ENCODE measurements at regions not wholly inside any gene's neighbourhood (a gene's known extent, or its start where the extent isn't known, plus 50 kb on each side); places are given as distances from the start of the nearest gene placed in this dataset.

DNA sequence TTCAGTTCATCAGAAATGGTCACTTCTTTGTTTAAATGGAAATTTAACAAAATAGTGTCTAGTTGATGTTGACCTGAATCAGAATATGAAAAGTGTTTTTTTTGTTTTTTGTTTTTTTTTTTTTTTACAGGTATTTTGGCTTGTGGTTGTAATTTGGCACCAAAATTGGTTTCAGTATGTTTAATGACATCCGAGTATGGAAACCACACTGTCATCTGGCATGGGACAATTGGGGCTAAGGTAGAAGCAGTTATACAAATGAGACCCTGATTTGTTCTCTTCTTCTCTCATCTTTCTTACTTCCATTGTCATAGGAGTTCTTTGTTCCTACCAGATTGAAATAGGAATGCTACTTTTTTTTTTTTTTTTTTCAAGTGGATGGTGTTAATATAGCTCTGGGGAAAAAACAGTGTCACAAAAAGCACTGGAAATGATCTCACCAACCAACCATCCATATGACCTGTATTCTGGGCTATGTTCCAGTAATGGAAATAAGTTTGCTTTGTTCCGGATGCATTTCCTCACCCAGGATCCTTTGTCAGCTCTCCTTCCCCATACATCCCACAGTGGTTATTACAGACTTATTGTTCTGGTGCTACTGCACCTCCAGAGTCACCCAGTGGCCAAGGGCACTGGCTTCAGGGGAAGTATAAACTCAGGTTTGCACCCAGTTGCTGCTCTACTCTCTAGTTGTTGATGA lies 95.8 kb downstream of the ATXN3L start:
- H3K27ac ChIP-seq = no peak overlapping the region
- TF ChIP-seq, protein P1, sequence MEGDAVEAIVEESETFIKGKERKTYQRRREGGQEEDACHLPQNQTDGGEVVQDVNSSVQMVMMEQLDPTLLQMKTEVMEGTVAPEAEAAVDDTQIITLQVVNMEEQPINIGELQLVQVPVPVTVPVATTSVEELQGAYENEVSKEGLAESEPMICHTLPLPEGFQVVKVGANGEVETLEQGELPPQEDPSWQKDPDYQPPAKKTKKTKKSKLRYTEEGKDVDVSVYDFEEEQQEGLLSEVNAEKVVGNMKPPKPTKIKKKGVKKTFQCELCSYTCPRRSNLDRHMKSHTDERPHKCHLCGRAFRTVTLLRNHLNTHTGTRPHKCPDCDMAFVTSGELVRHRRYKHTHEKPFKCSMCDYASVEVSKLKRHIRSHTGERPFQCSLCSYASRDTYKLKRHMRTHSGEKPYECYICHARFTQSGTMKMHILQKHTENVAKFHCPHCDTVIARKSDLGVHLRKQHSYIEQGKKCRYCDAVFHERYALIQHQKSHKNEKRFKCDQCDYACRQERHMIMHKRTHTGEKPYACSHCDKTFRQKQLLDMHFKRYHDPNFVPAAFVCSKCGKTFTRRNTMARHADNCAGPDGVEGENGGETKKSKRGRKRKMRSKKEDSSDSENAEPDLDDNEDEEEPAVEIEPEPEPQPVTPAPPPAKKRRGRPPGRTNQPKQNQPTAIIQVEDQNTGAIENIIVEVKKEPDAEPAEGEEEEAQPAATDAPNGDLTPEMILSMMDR (IDR thresholded peaks at IDR 0.05) = no peak
- no peak for DNase-seq (ENCODE audit: low spot score)
- no peak overlapping the region for H3K4me3 ChIP-seq

DNA sequence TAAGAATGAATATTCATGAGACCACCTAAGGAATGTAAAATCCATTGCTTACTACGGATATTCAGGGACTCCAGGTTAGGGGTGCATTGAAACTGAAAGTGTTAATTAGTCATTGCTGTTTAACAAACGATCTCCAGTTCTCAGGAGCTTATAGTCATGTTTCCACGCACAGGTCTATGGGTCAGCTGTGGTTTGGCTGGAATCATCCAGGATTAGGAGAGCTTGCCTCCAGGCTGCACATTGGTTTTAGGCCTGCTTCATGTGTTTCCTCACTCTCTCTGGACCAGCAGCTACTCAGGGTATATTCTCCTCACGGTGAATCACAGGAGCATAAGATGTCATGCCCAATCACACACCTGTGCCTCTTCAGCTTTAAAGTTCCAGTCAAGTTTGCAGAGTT lies 98.9 kb downstream of the ATXN3L start:
- Histone ChIP-seq H3K27ac (no peak overlapping the region), H3K4me3 (no peak overlapping the region)
- no peak for DNase-seq (ENCODE audit: low spot score)
- TF ChIP-seq, protein P1 (IDR thresholded peaks at IDR 0.05) = no peak

DNA sequence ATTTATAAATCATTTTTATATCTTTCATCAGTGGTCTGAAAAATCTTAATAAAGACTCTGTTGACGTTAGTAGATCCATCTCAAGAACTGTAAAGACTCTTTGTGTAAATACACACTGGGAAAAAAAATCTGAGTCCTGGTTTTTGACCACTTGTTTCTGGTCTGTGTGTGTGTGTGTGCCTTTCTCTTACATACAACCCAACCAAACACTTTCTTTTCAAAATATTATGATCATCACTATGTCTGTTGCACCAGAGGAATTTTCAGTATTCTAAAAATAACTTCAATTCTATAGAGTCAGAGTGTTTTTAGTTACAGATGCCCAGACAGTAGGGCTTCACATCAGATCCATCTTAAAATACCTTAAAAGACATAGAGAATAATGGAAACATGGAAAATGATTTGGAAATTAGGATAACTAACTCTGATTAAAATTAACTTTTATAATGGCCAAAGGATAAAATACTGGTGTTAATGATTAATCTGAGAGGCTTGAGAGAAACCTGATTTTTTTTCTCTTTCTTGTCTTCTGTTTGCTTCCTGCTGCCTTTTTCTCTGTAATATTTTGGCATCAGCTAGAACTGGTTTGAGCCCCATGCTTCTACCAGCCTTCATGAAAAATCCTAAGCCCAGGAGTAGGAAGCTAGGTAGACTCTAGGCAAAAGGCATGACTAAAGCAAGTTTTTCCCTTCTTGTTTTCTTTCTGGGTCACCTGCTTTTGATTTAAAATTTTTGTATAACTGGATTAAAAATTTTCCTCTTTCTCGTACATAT lies 99.7 kb downstream of the ATXN3L start:
- DNase-seq (ENCODE audit: low spot score) = no peak
- no peak overlapping the region for H3K27ac ChIP-seq
- TF ChIP-seq, protein P1 (IDR thresholded peaks at IDR 0.05) = no peak
- H3K4me3 ChIP-seq = no peak overlapping the region

DNA sequence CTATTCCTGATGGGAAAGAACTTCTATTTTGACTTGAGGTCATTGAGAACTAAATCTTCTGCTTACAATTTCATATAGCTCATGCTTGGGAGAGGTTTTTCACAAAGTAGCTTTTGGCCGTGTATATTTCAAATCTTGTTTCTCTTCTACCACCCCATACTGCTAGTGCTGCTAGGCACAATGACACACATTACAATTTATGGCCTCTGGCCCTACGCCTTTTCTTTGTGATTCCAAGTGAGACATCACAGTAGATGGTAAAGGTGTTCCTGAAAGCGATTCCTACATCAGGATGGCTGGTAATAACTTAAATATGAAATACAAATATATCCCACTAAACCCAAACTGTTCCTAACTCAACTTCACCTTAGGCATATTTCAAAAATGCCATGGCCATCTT lies 101.1 kb downstream of the ATXN3L start:
- TF ChIP-seq, protein P1 (IDR thresholded peaks at IDR 0.05) = no peak
- DNase-seq (ENCODE audit: low spot score) = no peak
- H3K27ac ChIP-seq = no peak overlapping the region
- H3K4me3 ChIP-seq = no peak overlapping the region

DNA sequence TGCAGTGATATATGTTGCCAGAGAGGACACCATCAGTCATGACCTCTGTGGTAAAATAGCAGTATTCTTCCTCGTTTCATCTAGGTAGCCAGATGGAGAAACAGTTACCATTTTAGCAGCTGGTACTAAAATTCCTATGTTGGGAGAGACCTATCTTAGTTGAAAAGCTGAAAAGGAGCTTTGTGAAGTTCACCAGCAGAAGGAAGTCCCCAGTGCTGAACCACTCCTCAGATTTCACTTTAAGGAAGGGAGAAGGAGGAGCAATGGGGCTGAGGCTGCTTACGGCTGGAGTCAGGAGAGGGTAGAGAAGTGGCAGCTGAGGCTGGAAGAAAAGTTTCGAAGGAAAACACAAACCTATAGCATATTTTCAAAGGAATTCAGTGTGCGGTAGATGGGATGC lies 103.7 kb downstream of the ATXN3L start:
- TF ChIP-seq, protein P1 (IDR thresholded peaks at IDR 0.05) = no peak
- Histone ChIP-seq H3K4me3 (no peak overlapping the region), H3K27ac (peak overlapping the region in 1 of 2 donors; percentile 39)
- no peak for DNase-seq (ENCODE audit: low spot score)

DNA sequence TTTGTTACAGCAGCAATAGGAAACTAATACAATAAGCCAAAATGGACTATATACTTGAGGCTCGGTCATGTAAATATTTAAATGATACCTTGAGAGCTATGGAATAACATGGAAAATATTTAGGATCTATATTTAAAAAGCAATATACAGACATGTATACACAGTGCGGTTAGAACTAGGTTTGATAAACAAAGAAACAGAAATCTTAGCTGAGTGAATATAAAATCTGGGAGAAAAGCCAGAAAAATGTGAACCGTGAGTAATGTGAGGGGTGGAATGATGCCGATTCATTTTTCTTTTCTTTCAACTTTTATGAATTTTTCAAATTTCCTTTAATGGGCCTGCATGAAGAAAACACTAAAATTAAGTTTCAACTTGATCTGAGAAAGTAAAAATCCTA lies 104.1 kb downstream of the ATXN3L start:
- Histone ChIP-seq H3K27ac (peak overlapping the region in 1 of 2 donors; percentile 39), H3K4me3 (no peak overlapping the region)
- TF ChIP-seq, protein P1 (IDR thresholded peaks at IDR 0.05) = no peak
- DNase-seq (ENCODE audit: low spot score) = no peak

All from coronary artery (tissue), 2 donors.